HL-60 (cell line): ENCODE measurements at regions not wholly inside any gene's neighbourhood (a gene's known extent, or its start where the extent isn't known, plus 50 kb on each side); places are given as distances from the start of the nearest gene placed in this dataset.

Experiments used
- CTCF ChIP-seq: IDR thresholded peaks from one replicate; pipeline ENCODE4 v1.5.1; 2011; ENCODE audit warnings: low read length, control low read depth, inconsistent platforms; ENCODE audit not compliant: insufficient read depth
- GABPA ChIP-seq: IDR thresholded peaks from 2 replicates; pipeline ENCODE4 v1.6.1; 2012; ENCODE audit warnings: low read depth
- POLR2AphosphoS5 ChIP-seq: IDR thresholded peaks from 2 replicates; pipeline ENCODE4 v1.6.1; 2012; ENCODE audit warnings: low read depth

DNA sequence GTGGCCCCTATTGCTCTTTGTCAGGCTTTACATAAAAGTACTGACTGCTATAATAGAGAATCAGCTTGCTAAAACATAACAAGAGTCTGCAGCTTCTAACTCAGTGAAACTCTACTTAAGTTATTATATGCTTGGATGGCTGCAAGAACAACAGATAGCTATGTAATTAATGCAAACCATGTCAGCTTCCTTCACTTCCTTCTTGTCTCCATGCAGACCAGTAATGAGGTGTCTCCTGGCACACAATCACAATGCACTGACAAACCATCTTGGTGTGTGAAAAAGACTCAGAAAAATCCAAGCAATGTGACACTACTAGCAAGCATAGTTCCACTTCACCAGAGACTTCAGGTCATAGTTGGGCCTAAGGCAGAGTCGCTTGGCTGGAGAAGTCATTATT is 2068.9 kb upstream of the PIK3C3 start:
- TF ChIP-seq CTCF: no peak
- no peak for TF ChIP-seq POLR2AphosphoS5
- TF ChIP-seq GABPA: no peak
